Gastroesophageal sphincter (tissue), 4 donors: ENCODE measurements at regions not wholly inside any gene's neighbourhood (a gene's known extent, or its start where the extent isn't known, plus 50 kb on each side); places are given as distances from the start of the nearest gene placed in this dataset.

Source experiments
- ATAC-seq: fragments of 150-250 bp; one replicate; pipeline ENCODE4 v1.9.1; 2016; ENCODE audit warnings: mild to moderate bottlenecking, moderate library complexity
- H3K27ac ChIP-seq, 4 donors: fragments of 200-600 bp; sonication (generic) in 3 of 4; 1 replicate in 3 of 4; 2 replicates in 1 of 4; pipeline ENCODE4 v1.5.1; 2016 to 2019
- H3K27me3 ChIP-seq: fragments of 200-600 bp; sonication (generic); one replicate; pipeline ENCODE4 v1.5.1; 2019
- H3K36me3 ChIP-seq, 2 donors: fragments of 200-600 bp; sonication (generic); one replicate each; pipeline ENCODE4 v1.5.1; 2019; ENCODE audit warnings: control low read depth in 1 of 2
- H3K4me1 ChIP-seq, 3 donors: fragments of 200-600 bp; sonication (generic); 1 replicate in 2 of 3; 2 replicates in 1 of 3; pipeline ENCODE4 v1.5.1; 2016 to 2019; ENCODE audit warnings: control low read depth in 2 of 3
- H3K4me3 ChIP-seq, 2 donors: fragments of 200-600 bp; sonication (generic); one replicate each; pipeline ENCODE4 v1.5.1; 2019; ENCODE audit warnings: mild to moderate bottlenecking in 1 of 2, moderate library complexity in 1 of 2
- H3K9me3 ChIP-seq, 3 donors: fragments of 200-600 bp; sonication (generic); one replicate each; pipeline ENCODE4 v1.5.1; 2017 to 2019; ENCODE audit warnings: control low read depth in 2 of 3
- CTCF ChIP-seq, 4 experiments: fragments of 200-600 bp in 2 of 4; fragments of 450-650 bp in 2 of 4; sonication (generic) in 1 of 4; IDR thresholded peaks; one replicate each; pipeline ENCODE4 v1.5.1; 2017 to 2019; ENCODE audit warnings: antibody characterized with exemption in 4 of 4, mild to moderate bottlenecking in 2 of 4, moderate library complexity in 2 of 4
- EP300 ChIP-seq: sonication (generic); formaldehyde crosslinking; IDR thresholded peaks from one replicate; pipeline ENCODE4 v1.6.1; 2017; ENCODE audit warnings: antibody characterized with exemption, mild to moderate bottlenecking
- POLR2A ChIP-seq, 2 donors: fragments of 450-650 bp; IDR thresholded peaks; one replicate each; pipeline ENCODE4 v1.6.1; 2017; ENCODE audit warnings: antibody characterized with exemption in 2 of 2, mild to moderate bottlenecking in 2 of 2, moderate library complexity in 1 of 2
- POLR2AphosphoS5 ChIP-seq: sonication (generic); formaldehyde crosslinking; IDR thresholded peaks from one replicate; pipeline ENCODE4 v1.6.1; 2017; ENCODE audit warnings: antibody characterized with exemption
- WGBS, 2 donors: methylation state at CpG; one replicate each; pipeline ENCODE4 v1.1.5; 2018; ENCODE audit warnings: low coverage in 1 of 2; 5-methylcytosine and 5-hydroxymethylcytosine counted together

GRCh38 chr19:27894906-27895754 is 1317.8 kb downstream of the UQCRFS1 start:
- Histone ChIP-seq H3K27ac (no peak overlapping the region), H3K4me1 (no peaks in the 10 kb centered on the region), H3K36me3 (no peaks in the 10 kb centered on the region), H3K9me3 (no peaks in the 10 kb centered on the region), H3K27me3 (no peaks in the 10 kb centered on the region), H3K4me3 (no peak overlapping the region)
- no peak for TF ChIP-seq POLR2AphosphoS5
- no peak for TF ChIP-seq EP300
- TF ChIP-seq POLR2A (IDR thresholded peaks at IDR 0.05): no peak
- no peak for TF ChIP-seq CTCF (IDR thresholded peaks at IDR 0.05)
- WGBS, 2 donors: 58 to 71% methylated on average over 4 of the region's 12 CpGs
- ATAC-seq: no peak

GRCh38 chr19:27892500-27892899 is 1320.5 kb downstream of the UQCRFS1 start:
- no peak for ATAC-seq

GRCh38 chr19:27891411-27891810 is 1321.5 kb downstream of the UQCRFS1 start:
- no peak for ATAC-seq
- TF ChIP-seq POLR2A (IDR thresholded peaks at IDR 0.05) (no peak), POLR2AphosphoS5 (no peak), EP300 (no peak)
- Histone ChIP-seq H3K4me1 (no peaks in the 10 kb centered on the region), H3K9me3 (peaks cover 0 to 7% (median 0%) of the 10 kb centered on the region in 3 donors), H3K4me3 (no peak overlapping the region), H3K27ac (no peak overlapping the region), H3K36me3 (no peaks in the 10 kb centered on the region), H3K27me3 (no peaks in the 10 kb centered on the region)
- 60% methylated on average over 1 of the region's 4 CpGs; no CpG with 5 or more reads in 1 of the 2 donors for WGBS, 2 donors

More at GRCh38 chr19:27892500-27892899, 1320.5 kb downstream of the UQCRFS1 start:
- Histone ChIP-seq H3K27me3 (no peaks in the 10 kb centered on the region), H3K4me3 (no peak overlapping the region), H3K27ac (no peak overlapping the region), H3K36me3 (no peaks in the 10 kb centered on the region), H3K4me1 (no peaks in the 10 kb centered on the region), H3K9me3 (peaks cover 0 to 7% (median 0%) of the 10 kb centered on the region in 3 donors)
- TF ChIP-seq CTCF (IDR thresholded peaks at IDR 0.05) (no peak), EP300 (no peak), POLR2A (IDR thresholded peaks at IDR 0.05) (no peak), POLR2AphosphoS5 (no peak)
- 75 to 80% methylated on average over 1 to 2 of the region's 2 CpGs for WGBS, 2 donors

GRCh38 chr19:27890696-27891095 is 1322.3 kb downstream of the UQCRFS1 start:
- H3K4me3 ChIP-seq: no peak overlapping the region
- WGBS, 2 donors: 42 to 80% methylated on average over 1 to 2 of the region's 5 CpGs
- peaks cover 0 to 7% (median 0%) of the 10 kb centered on the region in 3 donors for H3K9me3 ChIP-seq
- H3K27ac ChIP-seq: no peak overlapping the region
- ATAC-seq: no peak
- TF ChIP-seq CTCF (IDR thresholded peaks at IDR 0.05): no peak
- TF ChIP-seq POLR2AphosphoS5: no peak
- no peak for TF ChIP-seq POLR2A (IDR thresholded peaks at IDR 0.05)
- H3K36me3 ChIP-seq: no peaks in the 10 kb centered on the region
- H3K27me3 ChIP-seq: no peaks in the 10 kb centered on the region
- no peaks in the 10 kb centered on the region for H3K4me1 ChIP-seq

- Histone ChIP-seq H3K4me3 (no peak overlapping the region), H3K27me3 (no peaks in the 10 kb centered on the region), H3K9me3 (peaks cover 0 to 7% (median 0%) of the 10 kb centered on the region in 3 donors), H3K4me1 (no peaks in the 10 kb centered on the region), H3K27ac (no peak overlapping the region), H3K36me3 (no peaks in the 10 kb centered on the region)
- no CpG with 5 or more reads among the region's 3 CpGs for WGBS, 2 donors
- no peak for ATAC-seq
- TF ChIP-seq POLR2AphosphoS5: no peak
- TF ChIP-seq POLR2A (IDR thresholded peaks at IDR 0.05): no peak
- TF ChIP-seq CTCF (IDR thresholded peaks at IDR 0.05): no peak
- TF ChIP-seq EP300: no peak
Measured at GRCh38 chr19:27890206-27890605, 1322.7 kb downstream of the UQCRFS1 start.
